ENCODE measurements at regions not wholly inside any gene's neighbourhood (a gene's known extent, or its start where the extent isn't known, plus 50 kb on each side); places are given as distances from the start of the nearest gene placed in this dataset.

DNA sequence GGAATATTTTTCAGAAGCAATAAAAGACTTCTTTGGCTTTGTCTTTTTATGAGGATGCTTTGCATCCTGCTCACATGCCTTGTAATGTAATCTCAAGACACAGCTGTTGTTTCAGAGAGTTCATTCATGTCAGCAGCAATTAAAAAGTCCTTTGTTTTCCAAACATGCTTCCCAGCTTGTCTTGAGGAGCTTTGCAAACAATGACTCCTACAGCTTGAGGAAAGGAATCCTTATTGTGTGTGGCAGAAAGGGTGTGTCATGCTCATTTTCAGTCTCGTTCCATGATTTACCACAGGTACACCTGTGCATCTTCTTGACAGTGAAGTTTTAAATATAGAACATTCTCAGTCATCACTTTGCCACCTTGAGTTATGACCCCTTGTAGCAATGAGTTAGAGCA is 139.2 kb upstream of the AADAT start:
- Histone ChIP-seq H3K27ac (no peak overlapping the region), H3K4me3 (no peak overlapping the region), H3K4me1 (no peaks in the 10 kb centered on the region), H3K27me3 (no peaks in the 10 kb centered on the region), H3K36me3 (no peaks in the 10 kb centered on the region), H3K9me3 (no peaks in the 10 kb centered on the region)
- TF ChIP-seq, protein P1, sequence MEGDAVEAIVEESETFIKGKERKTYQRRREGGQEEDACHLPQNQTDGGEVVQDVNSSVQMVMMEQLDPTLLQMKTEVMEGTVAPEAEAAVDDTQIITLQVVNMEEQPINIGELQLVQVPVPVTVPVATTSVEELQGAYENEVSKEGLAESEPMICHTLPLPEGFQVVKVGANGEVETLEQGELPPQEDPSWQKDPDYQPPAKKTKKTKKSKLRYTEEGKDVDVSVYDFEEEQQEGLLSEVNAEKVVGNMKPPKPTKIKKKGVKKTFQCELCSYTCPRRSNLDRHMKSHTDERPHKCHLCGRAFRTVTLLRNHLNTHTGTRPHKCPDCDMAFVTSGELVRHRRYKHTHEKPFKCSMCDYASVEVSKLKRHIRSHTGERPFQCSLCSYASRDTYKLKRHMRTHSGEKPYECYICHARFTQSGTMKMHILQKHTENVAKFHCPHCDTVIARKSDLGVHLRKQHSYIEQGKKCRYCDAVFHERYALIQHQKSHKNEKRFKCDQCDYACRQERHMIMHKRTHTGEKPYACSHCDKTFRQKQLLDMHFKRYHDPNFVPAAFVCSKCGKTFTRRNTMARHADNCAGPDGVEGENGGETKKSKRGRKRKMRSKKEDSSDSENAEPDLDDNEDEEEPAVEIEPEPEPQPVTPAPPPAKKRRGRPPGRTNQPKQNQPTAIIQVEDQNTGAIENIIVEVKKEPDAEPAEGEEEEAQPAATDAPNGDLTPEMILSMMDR (IDR thresholded peaks at IDR 0.05), result no peak
- no peak for DNase-seq (ENCODE audit: low spot score)

- Histone ChIP-seq H3K27ac (no peak overlapping the region), H3K4me1 (no peaks in the 10 kb centered on the region), H3K36me3 (no peaks in the 10 kb centered on the region), H3K27me3 (no peaks in the 10 kb centered on the region), H3K4me3 (no peak overlapping the region), H3K9me3 (no peaks in the 10 kb centered on the region)
- TF ChIP-seq, protein P1 (IDR thresholded peaks at IDR 0.05), result no peak
- no peak for DNase-seq (ENCODE audit: low spot score)
These were observed 138.2 kb upstream of the AADAT start for GRCh38 chr4:170227928-170228327.

- Histone ChIP-seq H3K4me3 (no peak overlapping the region), H3K27ac (no peak overlapping the region), H3K9me3 (peaks cover 0 to 9% of the 10 kb centered on the region in 2 donors), H3K36me3 (no peaks in the 10 kb centered on the region), H3K27me3 (no peaks in the 10 kb centered on the region), H3K4me1 (no peaks in the 10 kb centered on the region)
- no peak for DNase-seq (ENCODE audit: low spot score)
- TF ChIP-seq, protein P1 (IDR thresholded peaks at IDR 0.05), result no peak
These were observed 136.5 kb upstream of the AADAT start for GRCh38 chr4:170226288-170226687.

DNA sequence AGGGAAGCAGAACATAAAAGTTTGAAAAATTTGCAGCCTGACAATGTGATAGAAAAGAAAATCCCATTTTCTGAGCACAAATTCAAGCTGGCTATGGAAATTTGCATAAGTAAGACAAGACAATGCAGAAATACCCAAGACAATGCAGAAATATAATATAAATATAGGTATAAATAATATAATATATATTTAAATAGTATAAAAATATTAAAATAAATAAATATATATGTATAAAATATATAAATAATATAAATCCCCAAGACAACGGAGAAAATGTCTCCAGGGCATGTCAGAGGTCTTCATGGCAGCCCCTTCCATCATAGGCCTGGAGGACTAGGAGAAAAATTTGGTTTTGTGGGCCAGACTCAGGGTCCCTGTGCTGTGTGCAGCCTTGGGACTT is 125.0 kb upstream of the AADAT start:
- no peak for DNase-seq (ENCODE audit: low spot score)
- Histone ChIP-seq H3K27me3 (no peaks in the 10 kb centered on the region), H3K4me1 (no peaks in the 10 kb centered on the region), H3K9me3 (peaks cover 0 to 37% of the 10 kb centered on the region in 2 donors), H3K4me3 (no peak overlapping the region), H3K27ac (no peak overlapping the region), H3K36me3 (no peaks in the 10 kb centered on the region)
- TF ChIP-seq, protein P1 (IDR thresholded peaks at IDR 0.05), result no peak

- H3K36me3 ChIP-seq, result no peaks in the 10 kb centered on the region
- DNase-seq (ENCODE audit: low spot score), result no peak
- H3K4me1 ChIP-seq, result no peaks in the 10 kb centered on the region
- TF ChIP-seq, protein P1 (IDR thresholded peaks at IDR 0.05), result no peak
- peaks cover 0 to 33% of the 10 kb centered on the region in 2 donors for H3K9me3 ChIP-seq
- H3K27ac ChIP-seq, result no peak overlapping the region
- no peak overlapping the region for H3K4me3 ChIP-seq
- H3K27me3 ChIP-seq, result no peaks in the 10 kb centered on the region
These were observed 124.3 kb upstream of the AADAT start for GRCh38 chr4:170214101-170214500.

- H3K4me3 ChIP-seq, result no peak overlapping the region
- H3K27me3 ChIP-seq, result no peaks in the 10 kb centered on the region
- H3K9me3 ChIP-seq, result no peaks in the 10 kb centered on the region
- TF ChIP-seq, protein P1 (IDR thresholded peaks at IDR 0.05), result no peak
- no peaks in the 10 kb centered on the region for H3K4me1 ChIP-seq
- DNase-seq (ENCODE audit: low spot score), result no peak
- no peak overlapping the region for H3K27ac ChIP-seq
- no peaks in the 10 kb centered on the region for H3K36me3 ChIP-seq
These were observed 113.0 kb upstream of the AADAT start for GRCh38 chr4:170202721-170203120.

Measured in right atrium auricular region (tissue), 2 donors.